ENCODE measurements at regions not wholly inside any gene's neighbourhood (a gene's known extent, or its start where the extent isn't known, plus 50 kb on each side); places are given as distances from the start of the nearest gene placed in this dataset.

DNA sequence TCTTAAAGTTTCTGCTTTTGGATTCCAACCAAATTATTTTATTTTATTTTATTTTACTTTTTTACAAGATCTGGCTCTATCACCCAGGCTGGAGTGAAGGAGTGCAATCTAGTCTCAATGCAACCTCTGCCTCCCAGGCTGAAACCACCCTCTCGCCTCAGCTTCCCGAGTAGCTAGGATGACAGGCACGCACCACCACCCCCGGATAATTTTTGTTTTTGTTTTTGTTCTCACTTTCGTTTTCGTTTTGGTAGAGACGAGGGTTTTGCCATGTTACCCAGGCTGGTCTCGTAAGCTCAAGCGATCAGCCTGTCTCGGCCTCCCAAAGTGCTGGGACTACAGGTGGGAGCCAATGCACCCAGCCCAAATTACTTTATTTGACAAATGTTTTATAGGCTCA, 219.8 kb downstream of the ETS1 start:
- DNase-seq (ENCODE audit: low read depth in 2 of 3, low spot score in 2 of 3), result no peak

DNA sequence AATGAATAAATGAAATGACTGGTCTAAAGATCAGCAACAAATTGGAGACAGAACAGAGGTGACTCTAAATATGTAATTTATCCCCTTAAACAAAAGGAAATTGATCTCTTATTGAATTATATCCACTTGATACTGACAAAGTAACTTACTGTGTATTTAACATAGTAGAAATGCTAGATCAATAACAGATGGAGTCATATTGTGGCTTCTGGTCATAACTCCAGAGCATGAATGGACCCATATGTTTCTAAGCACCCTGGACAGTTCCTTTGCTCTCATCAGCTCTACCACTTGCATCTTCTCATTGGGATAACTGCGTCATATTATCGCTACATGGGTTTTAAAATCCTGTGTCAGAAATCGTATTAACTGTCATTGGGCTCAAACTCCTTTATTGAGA, 222.3 kb downstream of the ETS1 start:
- DNase-seq (ENCODE audit: low read depth in 2 of 3, low spot score in 2 of 3), result no peak

DNA sequence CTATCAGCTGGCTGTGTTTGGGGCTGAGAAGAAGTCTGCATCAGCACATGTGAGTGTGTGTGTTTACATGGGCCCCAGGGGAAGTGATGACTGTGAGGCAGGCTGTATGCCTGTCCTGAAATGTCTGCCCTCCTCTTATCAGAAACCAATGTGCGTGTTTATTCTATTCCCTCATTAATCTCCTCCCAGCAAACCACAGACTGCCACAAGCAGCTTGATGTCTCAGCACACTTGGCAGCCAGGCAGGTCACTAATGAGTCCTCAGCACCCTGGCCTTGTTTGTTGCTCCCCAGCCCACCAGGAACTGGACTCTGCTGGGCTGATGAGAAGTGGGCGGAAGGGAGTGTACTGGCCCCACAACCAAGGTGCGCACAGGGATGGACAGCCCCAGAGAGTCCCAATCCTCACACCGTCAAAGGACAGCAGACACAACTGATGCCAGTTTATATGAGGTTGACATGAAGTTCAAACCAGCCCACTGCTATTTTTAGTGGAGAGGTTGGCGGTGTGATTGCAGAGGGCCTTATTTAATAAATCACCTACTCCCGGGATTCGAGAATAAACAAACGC, 225.8 kb downstream of the ETS1 start:
- no peak for DNase-seq (ENCODE audit: low read depth in 2 of 3, low spot score in 2 of 3)

DNA sequence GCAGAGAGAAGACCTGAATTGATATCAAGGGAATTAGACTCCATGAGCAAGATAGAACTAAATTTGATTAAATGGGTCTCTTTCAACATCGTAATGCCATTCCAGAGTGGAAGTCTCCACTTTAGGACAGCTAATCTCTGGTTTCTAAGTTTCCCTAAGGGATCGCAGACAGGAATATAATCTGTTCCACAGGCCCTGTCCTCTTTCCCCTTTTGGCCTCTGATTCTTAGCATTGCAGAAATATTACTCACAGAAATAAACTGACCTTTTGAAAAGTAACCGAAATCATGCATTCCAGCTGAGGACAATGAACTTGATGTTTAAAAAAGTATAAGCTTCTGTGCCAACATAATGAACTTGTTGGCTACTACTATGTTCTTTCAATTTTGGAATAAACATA, 227.8 kb downstream of the ETS1 start:
- DNase-seq (ENCODE audit: low read depth in 2 of 3, low spot score in 2 of 3), result no peak

DNA sequence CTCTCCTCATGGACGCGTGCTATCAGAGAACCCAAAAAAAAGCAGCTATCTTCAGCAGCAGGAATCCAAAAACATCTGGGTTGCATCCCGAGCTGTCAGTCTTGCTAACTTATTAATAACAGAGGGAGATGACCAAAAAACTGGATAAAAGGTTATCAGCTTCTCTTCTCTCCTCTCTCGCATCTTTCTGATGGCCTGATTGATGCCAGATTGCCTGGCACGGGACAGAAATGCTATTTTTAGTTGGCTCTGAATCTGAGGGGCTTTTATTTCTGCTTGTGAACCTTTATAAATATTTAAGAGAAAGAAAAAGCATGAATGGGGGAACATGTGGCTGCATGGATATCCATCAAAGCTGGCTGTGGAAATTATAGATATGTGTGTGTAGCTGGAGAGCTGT, 230.3 kb downstream of the ETS1 start:
- no peak for DNase-seq (ENCODE audit: low read depth in 2 of 3, low spot score in 2 of 3)

DNA sequence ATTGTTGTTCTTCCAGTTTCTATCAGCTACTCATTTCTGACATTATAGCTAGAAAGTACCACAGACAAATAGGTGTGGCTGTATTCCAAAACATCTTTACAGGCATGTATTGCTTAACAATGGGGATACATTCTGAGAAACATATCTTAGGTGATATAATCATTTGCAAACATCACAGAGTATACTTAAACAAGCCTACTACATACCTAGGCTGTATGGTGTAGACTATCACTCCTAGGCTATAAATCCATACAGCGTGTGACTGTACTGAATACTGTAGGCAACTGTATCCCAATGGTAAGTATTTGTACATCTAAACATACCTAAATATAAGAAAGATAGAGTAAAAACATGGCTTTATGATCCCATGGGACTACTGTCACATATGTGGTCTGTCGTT, 231.8 kb downstream of the ETS1 start:
- no peak for DNase-seq (ENCODE audit: low read depth in 2 of 3, low spot score in 2 of 3)

DNA sequence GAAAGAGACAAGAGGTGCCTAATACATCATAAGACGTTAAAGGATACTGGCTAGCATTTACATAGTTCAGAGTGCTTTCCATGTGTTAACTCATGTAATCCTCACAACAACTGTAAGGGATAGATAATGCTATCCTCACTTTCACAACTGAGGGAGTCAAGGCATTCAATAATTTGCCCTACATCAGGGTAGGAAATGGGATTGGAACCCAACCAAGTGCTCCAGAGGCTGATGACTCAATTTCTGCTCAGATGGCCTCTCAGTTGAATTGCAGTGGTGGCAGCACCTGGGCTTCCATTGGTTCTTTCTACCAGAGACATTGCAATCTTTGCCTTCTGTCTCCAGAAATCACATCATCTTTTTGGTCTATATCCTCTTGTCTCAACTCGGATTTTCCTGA, 232.9 kb downstream of the ETS1 start:
- DNase-seq (ENCODE audit: low read depth in 2 of 3, low spot score in 2 of 3), result no peak

DNA sequence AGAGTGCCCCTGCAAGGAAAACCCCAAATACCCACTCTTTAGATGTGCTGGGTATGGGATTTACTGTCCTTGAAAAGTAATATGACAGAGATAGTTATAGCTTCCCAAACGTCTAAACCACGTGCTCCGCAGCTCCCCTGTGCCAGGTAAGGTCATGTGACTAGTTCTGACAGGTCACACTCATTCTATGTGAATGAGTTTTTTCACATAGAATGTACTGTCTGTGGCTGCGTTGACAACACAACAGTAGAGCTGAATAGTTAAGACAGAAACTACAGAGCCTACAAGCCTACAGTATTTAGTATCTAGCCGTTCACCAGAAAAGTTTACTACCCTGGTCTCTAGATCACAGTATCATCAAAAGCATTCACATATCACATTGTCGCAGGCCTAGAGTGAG, 236.2 kb downstream of the ETS1 start:
- no peak for DNase-seq (ENCODE audit: low read depth in 2 of 3, low spot score in 2 of 3)

DNA sequence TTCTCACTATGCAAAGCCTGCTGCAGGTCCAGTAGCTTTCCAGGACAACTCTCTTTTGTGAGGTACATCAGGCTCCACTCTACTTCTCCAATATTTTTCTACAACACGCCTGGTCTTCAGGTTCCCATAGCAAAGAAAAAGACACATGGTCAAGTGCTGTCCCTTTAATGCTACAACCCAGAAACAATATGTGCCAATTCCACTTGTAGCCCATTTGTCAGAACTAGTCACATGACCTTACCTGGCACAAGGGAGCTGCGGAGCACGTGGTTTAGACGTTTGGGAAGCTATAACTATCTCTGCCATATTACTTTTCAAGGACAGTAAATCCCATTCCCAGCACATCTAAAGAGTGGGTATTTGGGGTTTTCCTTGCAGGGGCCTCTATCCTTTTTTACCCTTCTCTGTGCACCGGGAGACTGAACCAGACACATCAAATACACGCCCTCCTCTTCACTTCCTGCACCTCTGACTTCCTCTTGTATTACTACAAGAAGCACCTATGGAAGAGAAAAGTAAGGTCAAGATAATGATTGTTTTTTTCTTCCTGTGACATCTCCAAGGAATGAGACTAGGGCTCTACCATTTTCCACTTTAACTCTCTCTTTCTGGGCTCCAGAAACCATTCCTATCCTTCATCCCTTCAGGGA, 237.6 kb downstream of the ETS1 start:
- DNase-seq (ENCODE audit: low read depth in 2 of 3, low spot score in 2 of 3), result no peak

DNA sequence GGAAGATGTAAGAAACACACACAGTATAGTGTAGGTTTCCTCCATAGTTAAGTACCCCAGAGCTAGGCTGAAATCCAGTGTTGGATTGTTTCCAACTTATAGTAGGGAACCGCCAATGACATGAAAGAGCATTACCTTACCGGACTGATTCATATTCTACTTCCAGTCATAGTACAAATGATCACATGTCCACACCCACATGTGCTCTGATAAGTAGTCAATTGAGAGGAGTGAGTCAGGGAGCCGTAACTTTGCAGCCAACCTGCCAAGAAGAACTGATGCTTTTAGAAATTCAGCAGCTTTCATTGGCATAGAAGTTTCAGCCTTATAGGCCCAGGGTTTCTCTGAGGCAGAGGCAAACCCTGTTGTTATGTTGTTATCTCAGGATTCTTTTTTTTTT, 240.6 kb downstream of the ETS1 start:
- no peak for DNase-seq (ENCODE audit: low read depth in 2 of 3, low spot score in 2 of 3)

DNA sequence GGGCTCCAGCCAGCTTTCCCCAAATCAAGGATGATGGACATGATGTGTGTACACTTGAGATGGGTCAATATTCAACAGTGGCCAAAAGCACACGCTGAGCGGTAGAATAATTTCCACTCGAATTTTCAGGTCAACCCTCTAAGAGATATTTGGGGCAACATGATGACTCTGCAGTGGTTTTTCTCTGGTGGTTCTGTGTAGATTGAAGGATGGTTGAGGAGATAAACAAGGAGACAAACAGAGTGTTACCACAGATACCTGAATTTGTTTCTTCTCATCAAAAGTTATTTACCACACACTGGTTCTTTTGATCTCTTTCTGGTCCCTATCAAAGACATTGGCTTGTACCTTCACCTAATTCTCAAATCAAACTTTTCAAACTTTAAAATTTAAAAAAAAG, 242.0 kb downstream of the ETS1 start:
- no peak for DNase-seq (ENCODE audit: low read depth in 2 of 3, low spot score in 2 of 3)

DNA sequence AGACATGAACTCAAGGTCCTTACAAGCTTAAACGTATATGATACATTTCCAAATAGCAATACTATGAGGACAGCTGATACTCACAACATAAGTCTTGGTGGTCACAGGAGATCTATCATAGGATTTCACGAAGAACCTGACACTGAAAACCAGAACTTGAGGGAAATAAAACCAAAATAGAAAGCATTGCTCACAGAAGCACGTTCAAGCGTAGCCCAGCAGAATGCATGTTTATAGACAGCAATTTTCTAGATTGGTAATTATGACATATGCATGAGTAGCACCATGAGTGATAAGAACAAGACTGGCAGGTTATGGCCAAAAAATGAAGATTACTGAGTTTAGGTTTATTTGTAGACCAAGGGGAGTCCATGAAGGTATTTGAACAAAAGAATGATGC, 243.5 kb downstream of the ETS1 start:
- DNase-seq (ENCODE audit: low read depth in 2 of 3, low spot score in 2 of 3), result no peak

DNA sequence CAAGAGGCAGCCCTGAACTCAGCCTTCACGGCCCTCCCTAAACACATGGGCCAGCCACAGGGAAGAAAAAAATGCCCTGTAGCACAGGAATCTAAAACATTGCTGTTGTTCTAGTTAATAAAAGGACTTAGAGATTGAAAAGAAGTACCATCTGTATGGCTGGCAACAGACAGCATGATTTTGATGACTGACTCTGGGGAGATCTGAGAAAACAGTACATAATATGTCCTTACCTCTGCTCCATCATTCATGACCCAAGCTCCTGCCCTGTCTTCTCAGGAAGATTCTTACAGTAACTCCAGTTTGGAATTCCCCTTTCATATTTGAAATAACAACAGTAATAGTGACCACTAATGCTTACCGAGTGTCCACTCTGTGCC, 244.2 kb downstream of the ETS1 start:
- no peak for DNase-seq (ENCODE audit: low read depth in 2 of 3, low spot score in 2 of 3)

DNA sequence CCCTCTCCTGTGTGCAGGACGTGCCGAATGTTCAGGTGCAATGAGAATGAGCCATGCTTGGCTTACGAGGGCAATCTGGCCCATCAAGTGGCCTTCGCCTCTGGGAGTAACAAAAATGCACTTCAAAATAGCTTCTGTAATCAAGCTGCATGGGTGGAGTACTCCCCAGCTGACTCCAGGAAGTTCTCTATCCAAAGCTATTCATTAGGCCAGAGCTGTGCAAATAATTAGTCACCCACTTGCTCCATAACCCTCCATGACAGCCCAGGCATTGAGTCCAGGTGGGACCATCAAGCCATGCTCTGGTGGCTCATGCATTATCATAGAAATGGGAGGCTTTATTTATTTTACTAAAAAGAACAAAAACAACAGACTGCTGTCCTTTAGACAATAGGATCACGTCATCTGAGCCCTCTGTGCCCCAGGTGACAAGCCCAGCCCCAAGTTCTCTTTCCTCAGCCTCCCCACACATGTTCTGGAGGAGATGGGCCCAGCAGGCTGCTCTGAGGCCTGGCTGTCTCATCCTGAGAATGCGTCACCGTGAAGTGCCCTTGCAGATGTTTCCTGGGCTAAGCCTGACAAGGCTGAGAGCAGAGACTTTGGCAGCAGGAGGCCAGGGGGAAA, 244.7 kb downstream of the ETS1 start:
- DNase-seq (ENCODE audit: low read depth in 2 of 3, low spot score in 2 of 3), result no peak

DNA sequence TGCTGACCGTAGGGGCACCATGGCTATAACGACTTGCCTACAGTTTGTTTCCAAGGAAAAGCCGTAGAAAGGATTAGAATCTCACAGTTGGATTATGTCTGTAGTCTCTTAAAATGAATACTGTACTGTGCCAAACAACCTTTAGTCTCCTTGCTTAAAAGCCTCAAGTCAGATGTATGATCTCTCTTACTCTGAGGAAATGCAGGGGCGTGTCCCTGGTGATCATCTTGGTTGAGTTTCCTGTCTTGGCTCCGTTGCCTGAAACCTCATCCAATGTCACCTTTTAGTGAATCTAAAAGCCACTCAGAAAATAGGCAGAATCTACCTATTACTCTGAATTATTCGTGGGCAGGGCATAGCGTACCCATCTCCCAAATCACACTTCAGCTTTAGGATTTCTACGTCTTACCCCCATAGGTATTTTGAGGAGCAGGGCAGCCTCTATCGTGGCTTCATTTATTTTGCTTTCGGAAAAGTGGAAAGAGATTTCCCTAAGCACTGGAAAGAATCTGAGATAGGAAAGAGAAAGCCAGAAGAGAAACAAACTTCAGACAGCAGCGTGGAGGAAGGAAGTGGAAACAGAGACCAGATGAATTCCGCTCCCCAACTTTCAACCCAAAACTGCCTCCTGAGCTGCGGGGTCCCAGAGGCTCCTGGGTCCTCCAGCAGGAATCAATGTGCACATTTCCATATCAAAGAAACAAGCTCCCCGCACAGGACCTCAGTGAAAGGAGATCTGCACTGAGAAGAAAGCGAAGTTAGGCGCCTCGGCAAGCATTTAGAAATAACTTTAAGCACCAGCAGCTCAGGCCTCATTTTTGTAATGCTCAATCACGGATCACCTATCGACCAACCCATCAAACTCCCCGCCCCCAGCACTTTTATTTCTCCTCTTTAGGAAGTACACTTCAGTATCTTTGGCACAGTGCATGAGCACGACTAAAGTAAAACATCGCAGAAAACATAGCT, 245.8 kb downstream of the ETS1 start:
- no peak for DNase-seq (ENCODE audit: low read depth in 2 of 3, low spot score in 2 of 3)

DNA sequence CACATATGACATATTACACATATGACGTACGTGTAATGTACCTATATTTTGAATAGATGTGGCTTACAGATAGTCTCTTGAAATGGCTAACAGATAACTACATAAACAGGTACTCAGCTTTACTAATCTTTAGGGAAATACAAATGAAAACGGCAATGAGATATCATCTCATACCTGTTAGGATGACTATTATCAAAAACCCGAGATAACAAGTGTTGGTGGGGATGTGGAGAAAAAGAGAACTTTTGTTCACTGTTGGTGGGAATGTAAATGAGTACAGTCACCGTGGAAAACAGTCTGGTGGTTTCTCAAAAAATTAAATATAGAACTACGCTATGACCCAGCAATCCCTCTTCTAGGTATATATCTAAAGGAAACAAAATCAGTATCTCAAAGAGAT, 247.6 kb downstream of the ETS1 start:
- no peak for DNase-seq (ENCODE audit: low read depth in 2 of 3, low spot score in 2 of 3)

DNA sequence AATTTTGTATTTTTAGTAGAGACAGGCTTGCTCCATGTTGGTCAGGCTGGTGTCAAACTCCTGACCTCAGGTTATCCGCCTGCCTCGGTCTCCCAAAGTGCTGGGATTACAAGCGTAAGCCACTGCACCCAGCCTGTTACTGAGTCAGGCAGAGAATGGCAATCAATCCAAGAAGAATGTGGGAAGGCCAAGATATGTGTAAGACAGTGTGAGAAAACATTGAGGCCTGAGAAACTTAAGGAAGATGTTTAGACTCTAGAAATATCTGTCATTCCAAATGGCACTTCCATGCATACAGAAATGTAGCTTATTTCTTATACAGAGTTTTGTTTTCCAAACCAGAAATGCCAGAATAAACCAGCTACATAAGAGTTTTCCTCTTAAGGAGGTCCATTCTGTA, 248.5 kb downstream of the ETS1 start:
- DNase-seq (ENCODE audit: low read depth in 2 of 3, low spot score in 2 of 3), result no peak

DNA sequence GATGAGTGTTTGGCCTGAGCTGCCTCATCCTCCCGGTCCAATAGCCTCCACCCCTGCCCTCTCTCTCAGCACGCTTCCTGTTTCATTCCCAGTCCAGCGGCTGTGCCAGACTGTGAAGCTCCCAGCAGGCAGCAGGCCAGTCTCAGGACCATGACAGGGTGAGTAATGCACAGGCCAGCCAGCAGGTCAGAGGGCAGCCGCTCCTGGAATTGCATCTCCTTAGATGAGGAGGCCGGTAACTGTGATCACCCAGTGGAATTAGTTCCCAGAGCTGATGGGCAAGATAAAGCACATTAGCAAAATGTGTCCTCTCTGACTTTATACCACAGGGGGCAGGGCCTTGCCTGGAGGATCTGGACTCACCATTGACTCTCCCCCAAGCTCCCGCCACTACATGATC, 251.2 kb downstream of the ETS1 start:
- no peak for DNase-seq (ENCODE audit: low read depth in 2 of 3, low spot score in 2 of 3)

DNA sequence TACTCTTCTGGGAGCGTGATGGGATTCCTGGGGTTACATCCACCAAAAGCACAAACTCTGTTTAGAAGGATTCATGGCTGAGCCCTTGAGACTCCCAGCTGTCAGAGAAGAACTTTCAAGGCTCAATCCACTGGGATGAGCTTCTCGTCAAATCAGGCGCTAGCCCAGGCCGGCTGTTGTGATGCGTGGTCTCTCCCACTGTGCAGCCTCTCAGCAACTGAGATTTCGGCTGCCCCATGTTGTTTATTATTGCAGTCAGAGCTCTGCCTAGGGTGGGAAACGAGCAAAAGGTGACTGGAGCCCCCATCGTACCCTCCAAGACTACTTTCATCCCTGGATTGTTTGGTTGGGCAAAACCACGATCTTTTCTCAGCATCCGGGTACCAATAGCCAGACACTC, 251.6 kb downstream of the ETS1 start:
- DNase-seq (ENCODE audit: low read depth in 2 of 3, low spot score in 2 of 3), result no peak

DNA sequence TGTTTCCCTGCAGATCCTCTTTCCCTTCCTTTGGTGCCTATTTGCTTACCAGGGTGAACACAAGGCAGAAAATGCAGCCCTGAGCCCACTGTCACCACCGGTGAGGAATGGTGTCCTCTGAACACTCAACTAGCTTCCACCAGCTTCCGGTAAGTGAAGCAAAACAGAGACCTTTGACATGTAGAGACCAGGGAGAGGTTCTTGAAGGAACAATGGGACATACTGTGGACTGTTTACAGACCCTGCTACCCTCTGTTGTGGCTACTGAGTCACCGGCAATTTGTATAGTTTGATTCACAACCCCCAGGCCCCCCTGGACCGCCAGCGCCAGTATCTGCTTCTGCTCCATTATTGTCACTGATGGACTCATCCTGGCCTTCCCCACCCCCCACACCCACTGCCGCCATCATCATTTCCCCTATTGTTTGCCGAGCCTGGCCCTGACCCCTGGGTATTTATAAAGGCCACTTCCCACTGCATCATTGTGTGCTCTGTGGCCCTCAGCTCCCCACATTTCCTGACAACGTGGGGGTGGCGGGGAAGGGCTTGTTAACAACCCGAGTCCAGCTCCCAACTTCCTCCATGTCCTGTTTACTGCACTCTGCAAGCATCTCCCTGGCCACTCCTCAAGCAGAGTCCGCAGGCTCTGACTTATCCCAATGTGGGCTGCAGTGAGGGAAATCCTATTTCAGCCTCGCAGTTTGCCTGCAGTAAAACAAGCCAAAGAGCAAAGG, 252.9 kb downstream of the ETS1 start:
- DNase-seq (ENCODE audit: low read depth in 2 of 3, low spot score in 2 of 3), result no peak

DNA sequence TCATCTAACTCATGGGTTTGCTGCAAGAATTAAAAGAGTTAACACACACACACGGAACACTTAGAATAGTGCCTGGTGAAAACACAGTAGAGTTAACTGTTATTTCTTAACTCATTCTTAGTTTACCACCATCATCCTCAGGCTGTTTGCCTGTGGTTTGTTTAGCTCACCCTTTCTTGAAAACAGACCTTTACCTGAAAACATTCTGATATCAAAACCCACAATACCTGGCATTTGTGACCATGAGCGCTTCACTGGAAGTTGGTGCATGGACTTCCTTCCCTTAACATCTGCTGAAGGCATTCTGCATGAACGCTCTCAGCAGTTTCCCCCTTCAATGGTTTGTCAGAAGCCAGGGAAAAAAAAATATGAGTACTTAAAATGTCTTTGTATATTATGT, 256.0 kb downstream of the ETS1 start:
- DNase-seq (ENCODE audit: low read depth in 2 of 3, low spot score in 2 of 3), result no peak
